ENCODE measurements at regions not wholly inside any gene's neighbourhood (a gene's known extent, or its start where the extent isn't known, plus 50 kb on each side); places are given as distances from the start of the nearest gene placed in this dataset.
A peak's percentile ranks its signal among the peaks of the same experiment; 100 is the strongest.

GRCh38 chr12:63298386-63298930 is 147.5 kb upstream of the AVPR1A start:
- H3K9me3 ChIP-seq (replicated peaks; ENCODE audit: control insufficient read depth, insufficient read depth, low read length): no peaks in the 10 kb centered on the region
- in situ Hi-C loops (cut with MboI): no loop called here

GRCh38 chr12:63294327-63294632 is 143.3 kb upstream of the AVPR1A start:
- Histone ChIP-seq H4K20me1 (ENCODE audit: control insufficient read depth, insufficient read depth) (no peaks in the 10 kb centered on the region), H3K9me3 (replicated peaks; ENCODE audit: control insufficient read depth, insufficient read depth, low read length) (no peaks in the 10 kb centered on the region), H3K36me3 (ENCODE audit: control insufficient read depth in 2 of 2, insufficient read depth in 2 of 2, low read length in 1 of 2) (no peaks in the 10 kb centered on the region), H2AFZ (ENCODE audit: control insufficient read depth, low read depth, low read length) (no peak overlapping the region), H3K4me3 (no peak overlapping the region), H3K27ac (ENCODE audit: control insufficient read depth, insufficient read depth) (no peak overlapping the region), H3K9ac (ENCODE audit: control insufficient read depth, insufficient read depth, low read length) (no peak overlapping the region), H3K27me3 (replicated peaks in 1 of 2; ENCODE audit: control insufficient read depth in 2 of 2, insufficient read depth in 2 of 2, low read length in 1 of 2) (no peaks in the 10 kb centered on the region), H3K79me2 (ENCODE audit: control insufficient read depth, insufficient read depth, low read length) (no peaks in the 10 kb centered on the region), H3K4me1 (ENCODE audit: control insufficient read depth, insufficient read depth, low read length) (no peaks in the 10 kb centered on the region), H3K4me2 (ENCODE audit: control insufficient read depth, insufficient read depth) (no peak overlapping the region)
- intact Hi-C loops (cut with micrococcal nuclease; ENCODE audit: unreplicated experiment) (no loop called here), in situ Hi-C loops (cut with MboI) (no loop called here)
- ChIA-PET CTCF (no interaction called here), POLR2A (no interaction called here), RAD21 (ENCODE audit: unreplicated experiment) (no interaction called here), SMC1A (ENCODE audit: uncharacterized antibody, unreplicated experiment) (no interaction called here)
- BruUV-seq (replicated peaks): no TSS peak
- no peak for FAIRE-seq
- peak; percentile 80 for ATAC-seq
- WGBS (ENCODE audit: insufficient coverage, insufficient replicate concordance, low lambda C conversion rate, missing lambda C conversion rate): 0% methylated on average over 1 of the region's 1 CpG
- TF ChIP-seq ZBTB40 (IDR thresholded peaks at IDR 0.05; ENCODE audit: borderline replicate concordance) (no peak), ZBTB11 (CRISPR knock-in tag; IDR thresholded peaks at IDR 0.05) (no peak)
- no peak for DNase-seq (ENCODE audit: low read depth, low spot score)

More at GRCh38 chr12:63298386-63298930, 147.5 kb upstream of the AVPR1A start:
- no peaks in the 10 kb centered on the region for H3K79me2 ChIP-seq (ENCODE audit: control insufficient read depth, insufficient read depth, low read length)
- H2AFZ ChIP-seq (ENCODE audit: control insufficient read depth, low read depth, low read length): no peak overlapping the region
- H3K4me2 ChIP-seq (ENCODE audit: control insufficient read depth, insufficient read depth): no peak overlapping the region
- H3K27me3 ChIP-seq (replicated peaks in 1 of 2; ENCODE audit: control insufficient read depth in 2 of 2, insufficient read depth in 2 of 2, low read length in 1 of 2): no peaks in the 10 kb centered on the region
- WGBS (ENCODE audit: insufficient coverage, insufficient replicate concordance, low lambda C conversion rate, missing lambda C conversion rate): 22% methylated on average over 2 of the region's 2 CpGs
- no peak overlapping the region for H3K27ac ChIP-seq (ENCODE audit: control insufficient read depth, insufficient read depth)
- intact Hi-C loops (cut with micrococcal nuclease; ENCODE audit: unreplicated experiment): no loop called here
- ATAC-seq (no peak), DNase-seq (ENCODE audit: low read depth, low spot score) (no peak), FAIRE-seq (no peak)
- no peaks in the 10 kb centered on the region for H3K36me3 ChIP-seq (ENCODE audit: control insufficient read depth in 2 of 2, insufficient read depth in 2 of 2, low read length in 1 of 2)
- TF ChIP-seq CHD1 (IDR thresholded peaks at IDR 0.05; ENCODE audit: low read depth, low read length) (no peak), STAT3 (IDR thresholded peaks at IDR 0.05; ENCODE audit: low read depth, low read length) (no peak), TAF1 (IDR thresholded peaks at IDR 0.05; ENCODE audit: borderline replicate concordance, low read depth, low read length) (no peak), CHD4 (IDR thresholded peaks at IDR 0.05) (no peak), PML (IDR thresholded peaks at IDR 0.05; ENCODE audit: low read length) (no peak), FOXM1 (IDR thresholded peaks at IDR 0.05; ENCODE audit: low read depth, low read length) (no peak), NFYB (IDR thresholded peaks at IDR 0.05; ENCODE audit: insufficient read depth, low read depth, low read length) (no peak), POU2F2 (IDR thresholded peaks at IDR 0.05; ENCODE audit: borderline replicate concordance, low read depth, low read length) (no peak)
- BruUV-seq (replicated peaks): no TSS peak
- ChIA-PET CTCF (no interaction called here), RAD21 (ENCODE audit: unreplicated experiment) (no interaction called here), SMC1A (ENCODE audit: uncharacterized antibody, unreplicated experiment) (no interaction called here), POLR2A (no interaction called here)
- no peaks in the 10 kb centered on the region for H4K20me1 ChIP-seq (ENCODE audit: control insufficient read depth, insufficient read depth)
- H3K4me1 ChIP-seq (ENCODE audit: control insufficient read depth, insufficient read depth, low read length): no peaks in the 10 kb centered on the region
- no peak overlapping the region for H3K4me3 ChIP-seq
- H3K9ac ChIP-seq (ENCODE audit: control insufficient read depth, insufficient read depth, low read length): no peak overlapping the region

Data from GM12878 (cell line).